Inflammatory macrophage (primary cell): ENCODE measurements at regions not wholly inside any gene's neighbourhood (a gene's known extent, or its start where the extent isn't known, plus 50 kb on each side); places are given as distances from the start of the nearest gene placed in this dataset.
"Not testable (repeated sequence)": the region's sequence is repeated elsewhere in the genome, so short reads cannot be mapped to it uniquely, and the experiment has no call there.

Experiments used
- DNase-seq, 2 donors: peaks; one replicate each; pipeline ENCODE4 v3.0.0-alpha.2; 2020 to 2022

DNA sequence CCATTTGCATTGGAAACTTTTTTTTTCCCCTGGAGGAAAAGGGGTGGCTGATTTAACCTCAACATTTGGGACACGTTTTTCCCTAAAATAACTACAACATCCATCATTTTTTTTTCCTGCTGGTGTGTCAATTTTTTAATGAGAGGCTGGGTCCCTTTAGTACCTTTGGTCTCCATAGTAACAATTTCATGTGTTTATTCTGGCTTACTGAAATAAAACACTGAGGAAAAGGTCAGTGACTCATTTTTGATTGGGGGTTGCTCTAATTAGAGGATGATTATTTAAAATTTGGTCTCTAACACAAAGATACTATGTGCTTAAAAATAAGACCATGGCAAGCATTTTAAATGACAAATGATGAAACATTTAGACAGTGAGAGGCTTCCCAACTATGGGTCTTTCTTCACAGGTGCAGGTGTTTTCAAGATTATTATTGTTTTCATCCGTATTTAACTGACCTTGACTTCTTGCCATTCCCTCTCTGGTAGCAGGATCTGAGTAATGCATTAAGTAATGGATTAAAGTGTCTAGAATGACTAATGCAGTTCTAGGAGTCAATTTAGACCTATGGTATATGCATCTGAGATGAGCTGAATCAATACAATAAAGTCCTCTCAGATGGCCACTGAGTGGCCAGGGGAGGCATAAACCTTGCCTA lies 406.4 kb downstream of the KCNRG start:
- DNase-seq, result no peak

DNA sequence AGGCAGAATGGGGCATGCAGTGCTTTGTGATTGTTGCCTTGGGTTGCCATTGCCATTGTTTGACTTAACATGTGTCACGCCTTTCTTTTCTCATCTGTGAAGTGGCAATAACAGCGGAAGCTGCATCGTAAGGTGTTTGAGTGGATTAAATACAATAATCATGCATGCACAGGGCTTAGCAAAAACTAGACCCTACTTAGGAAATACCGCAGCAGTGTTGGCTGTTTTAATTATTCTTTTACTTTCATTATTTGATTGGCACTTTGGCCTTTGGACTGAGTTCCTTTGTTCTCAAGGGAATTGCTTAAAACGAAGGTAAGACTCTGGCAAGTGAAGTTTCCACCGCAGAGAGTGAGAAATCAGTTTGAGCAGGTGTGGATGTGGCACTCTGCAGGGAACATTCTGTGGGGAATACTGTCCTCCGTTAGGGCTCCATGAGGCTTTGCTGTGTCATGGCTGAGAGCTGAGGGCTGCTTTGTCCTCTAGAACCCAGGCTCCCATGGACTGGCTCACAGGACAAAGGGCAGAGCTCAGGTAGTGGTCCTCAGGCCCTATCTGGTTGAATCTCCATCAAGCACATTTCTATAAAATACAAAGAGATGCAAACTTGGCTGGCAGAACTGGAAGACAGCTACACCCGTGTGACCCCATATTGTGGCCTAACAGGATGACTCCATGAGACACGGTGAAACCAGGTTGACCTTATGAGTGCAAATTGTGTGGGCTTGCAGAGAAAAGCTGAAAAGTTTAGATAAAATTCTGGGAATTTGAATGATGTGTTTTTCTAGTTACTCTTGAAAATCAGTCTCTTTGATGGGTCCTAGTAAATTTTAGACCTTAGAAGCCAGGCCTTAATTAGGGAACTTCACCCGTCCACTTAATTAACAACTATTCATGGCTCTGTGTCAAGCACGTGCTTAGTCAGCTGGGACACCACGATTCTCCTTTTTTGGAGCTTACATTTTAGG lies 407.2 kb downstream of the KCNRG start:
- DNase-seq, result no peak

DNA sequence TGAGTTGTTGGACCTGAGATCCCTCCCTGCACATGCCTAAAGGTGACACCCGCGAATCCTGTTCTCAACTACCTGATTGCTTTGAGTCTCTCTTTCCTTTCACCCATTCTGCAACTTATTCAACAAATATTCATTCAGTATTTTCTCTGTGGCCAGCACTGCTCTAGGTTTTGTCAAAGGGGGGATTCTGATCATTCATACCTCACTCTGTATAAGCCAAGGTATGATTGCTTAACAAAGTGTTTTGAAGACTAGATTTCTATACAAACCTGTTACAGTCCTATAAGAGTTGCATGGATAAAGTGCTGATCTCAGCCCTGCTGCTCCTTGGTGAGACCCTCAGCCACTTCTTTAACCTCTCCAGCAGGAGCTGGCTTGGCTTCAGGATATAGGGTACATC lies 409.7 kb downstream of the KCNRG start:
- DNase-seq, result no peak

GRCh38 chr13:50425772-50426171 lies 410.5 kb downstream of the KCNRG start:
- peak; percentile 17 to 36 for DNase-seq

GRCh38 chr13:50426927-50427326 lies 411.7 kb downstream of the KCNRG start:
- no peak for DNase-seq

DNA sequence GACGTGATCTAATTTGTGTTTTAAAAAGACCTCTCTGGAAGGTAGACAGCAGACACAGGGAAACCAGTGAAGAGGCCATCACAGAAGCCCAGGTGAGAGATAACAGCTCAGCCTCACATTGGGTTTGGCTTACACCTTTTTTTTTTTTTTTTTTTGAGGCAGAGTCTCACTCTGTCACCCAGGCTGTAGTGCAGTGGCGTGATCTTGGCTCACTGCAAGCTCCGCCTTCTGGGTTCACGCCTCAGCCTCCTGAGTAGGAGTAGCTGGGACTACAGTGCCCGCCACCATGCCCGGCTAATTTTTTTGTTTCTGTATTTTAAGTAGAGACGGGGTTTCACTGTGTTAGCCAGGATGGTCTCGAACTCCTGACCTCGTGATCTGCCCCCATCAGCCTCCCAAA lies 412.3 kb downstream of the KCNRG start:
- DNase-seq, result not testable (repeated sequence)

DNA sequence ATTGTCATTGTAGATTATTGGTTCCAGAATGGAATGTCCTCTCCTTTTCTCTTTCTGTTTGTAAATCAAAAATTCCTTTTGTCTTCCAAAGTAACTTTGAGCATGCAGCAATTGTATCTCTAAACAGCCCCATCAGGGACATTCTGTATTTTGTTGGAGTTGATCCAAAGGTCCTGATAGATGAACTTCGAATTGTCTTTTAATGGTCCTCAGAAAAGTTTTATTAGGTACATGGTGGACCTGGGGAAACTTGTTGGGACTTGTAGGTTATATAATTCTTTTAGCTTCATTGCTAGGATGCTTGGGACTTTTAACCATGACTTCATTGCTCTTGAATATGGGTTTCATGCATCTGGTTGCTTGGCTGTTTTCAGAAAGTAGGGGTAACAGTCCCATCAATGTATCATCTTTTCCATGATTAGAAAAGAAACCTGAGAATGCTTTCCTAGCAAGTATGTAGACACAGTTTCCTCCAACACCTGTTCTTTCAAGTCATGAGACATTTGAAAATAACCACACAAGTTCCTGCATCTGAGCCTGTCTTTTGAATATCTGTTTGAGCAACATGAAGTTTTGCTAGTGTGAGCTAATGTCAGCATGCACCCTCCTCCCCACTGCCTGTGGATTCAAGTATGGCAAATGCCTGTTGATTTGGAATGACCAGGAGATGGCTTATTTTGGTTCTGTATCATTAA lies 413.1 kb downstream of the KCNRG start:
- DNase-seq, result no peak

- DNase-seq, result no peak
Measured at GRCh38 chr13:50435011-50435410, 408.5 kb downstream of the DLEU7 start.

- no peak for DNase-seq
Measured at GRCh38 chr13:50437252-50437651, 406.2 kb downstream of the DLEU7 start.

GRCh38 chr13:50438351-50438750 lies 405.1 kb downstream of the DLEU7 start:
- DNase-seq, result no peak

DNA sequence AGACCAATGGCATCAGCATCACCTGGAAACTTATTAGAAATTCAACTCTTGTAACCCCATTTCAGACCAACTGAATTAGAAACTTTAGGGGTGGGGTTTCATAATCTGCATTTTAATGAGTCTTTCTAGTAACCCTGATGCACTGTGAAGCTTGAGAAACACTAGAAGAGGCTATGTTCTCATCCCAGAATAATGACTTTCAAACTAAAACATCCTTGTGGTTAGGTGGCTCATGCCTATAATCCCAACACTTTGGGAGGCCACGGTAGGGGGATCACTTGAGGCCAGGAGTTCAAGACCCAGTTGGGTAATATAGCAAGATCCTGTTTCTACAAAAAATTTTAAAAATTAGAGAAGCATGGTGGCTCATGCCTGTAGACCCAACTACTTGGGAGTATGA lies 402.4 kb downstream of the DLEU7 start:
- no peak for DNase-seq

DNA sequence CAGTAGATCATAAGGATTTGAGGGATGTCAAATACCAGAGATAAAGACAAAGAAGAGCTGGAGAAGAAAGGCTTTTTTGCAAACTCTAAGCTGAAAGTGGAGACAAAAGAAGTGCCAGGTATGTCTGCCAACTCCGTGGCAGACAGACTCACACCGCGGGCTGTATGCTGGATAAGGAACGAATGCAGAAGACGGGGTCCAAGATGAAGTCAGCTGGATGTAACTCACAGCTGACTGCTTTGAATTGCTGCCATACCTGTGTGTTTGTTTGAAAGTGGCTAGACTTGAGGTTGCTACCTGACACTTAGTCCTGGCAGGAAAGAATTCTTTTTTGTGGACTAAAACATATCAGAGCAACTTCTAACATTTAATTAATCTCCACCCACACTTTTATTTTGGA lies 398.8 kb downstream of the DLEU7 start:
- DNase-seq, result no peak

- peak; percentile 11 to 20 for DNase-seq
Measured at GRCh38 chr13:50446611-50447010, 396.9 kb downstream of the DLEU7 start.

- DNase-seq, result no peak
Measured at GRCh38 chr13:50448535-50448998, 394.9 kb downstream of the DLEU7 start.

DNA sequence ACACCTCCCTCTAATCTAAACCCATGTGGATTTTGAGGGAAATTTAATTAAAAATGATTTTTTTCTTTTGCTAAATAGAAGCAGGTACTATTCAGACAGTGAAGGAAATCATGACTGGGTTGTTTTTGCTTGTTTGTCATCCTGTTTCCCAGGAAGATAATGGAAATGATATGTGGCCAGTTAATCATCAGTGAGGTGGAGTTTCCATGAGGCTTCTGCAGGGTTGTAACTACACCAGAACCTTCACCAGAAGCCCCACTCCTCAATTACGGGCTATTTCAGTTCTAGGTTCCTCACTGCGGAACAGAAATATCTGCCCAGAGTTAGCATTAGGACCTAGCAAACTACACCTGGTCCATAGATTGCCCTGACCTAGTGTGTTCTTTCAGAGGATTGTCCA lies 394.0 kb downstream of the DLEU7 start:
- no peak for DNase-seq

- no peak for DNase-seq
Measured at GRCh38 chr13:50450279-50450678, 393.2 kb downstream of the DLEU7 start.

DNA sequence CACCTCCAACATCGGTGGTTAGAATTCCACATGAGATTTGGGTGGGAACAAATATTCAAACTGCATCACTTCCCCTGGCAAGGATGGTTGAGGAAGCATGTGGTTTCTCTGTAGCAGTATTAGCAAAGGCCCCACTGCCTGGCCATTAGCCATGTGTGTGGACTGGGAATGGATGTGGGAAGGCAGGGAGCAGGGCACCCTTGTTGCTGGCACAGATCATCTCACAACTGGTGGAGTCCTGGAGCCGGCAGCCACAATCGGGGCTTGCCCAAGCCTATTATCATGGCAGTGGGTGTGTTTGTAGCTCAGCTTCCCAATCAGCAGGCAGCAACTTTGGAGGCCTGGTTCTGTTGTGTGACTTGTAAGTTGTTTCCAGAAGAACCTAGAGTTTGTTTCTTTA lies 391.9 kb downstream of the DLEU7 start:
- DNase-seq, result peak in 1 of 2 donors; percentile 2

GRCh38 chr13:50452028-50452427 lies 391.5 kb downstream of the DLEU7 start:
- DNase-seq, result no peak

DNA sequence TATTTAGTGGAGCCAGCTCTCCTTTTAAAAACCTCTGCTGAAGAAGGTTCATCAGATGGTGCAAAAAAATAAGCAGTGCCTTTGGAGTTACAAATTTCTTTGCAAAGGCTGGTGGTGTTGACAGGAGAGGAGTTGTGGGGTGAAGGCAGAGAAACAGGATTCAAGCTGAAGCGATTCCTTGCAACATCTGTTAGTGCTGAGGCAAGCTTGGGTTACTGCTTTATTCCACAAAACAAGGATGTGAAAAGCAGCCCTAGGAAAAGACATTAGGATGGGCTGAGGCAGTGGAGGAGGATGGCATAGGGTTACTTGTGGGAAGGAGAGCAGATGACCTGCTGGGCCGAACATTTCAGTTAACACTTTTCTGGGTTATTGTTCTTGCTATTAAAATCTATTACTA lies 390.7 kb downstream of the DLEU7 start:
- no peak for DNase-seq

DNA sequence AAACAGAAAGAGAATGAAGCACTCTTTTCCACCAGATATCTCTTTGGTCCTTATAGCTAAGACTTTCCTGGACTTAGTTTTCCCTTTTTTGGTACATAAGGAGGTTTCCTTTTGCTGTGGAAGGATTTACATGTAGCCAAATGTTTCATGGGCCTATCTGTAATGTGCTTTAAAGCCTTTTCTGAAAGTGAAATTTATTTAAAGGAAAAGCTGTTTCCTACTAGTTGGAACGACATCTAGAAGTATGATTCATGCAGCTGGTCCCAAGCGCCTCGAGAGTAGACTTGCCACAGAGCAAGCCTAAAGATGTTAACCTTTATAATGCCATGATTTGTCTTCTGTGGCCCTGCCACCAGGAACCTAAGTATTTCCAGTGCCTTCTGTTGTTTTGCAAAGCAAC lies 390.3 kb downstream of the DLEU7 start:
- no peak for DNase-seq

- no peak for DNase-seq
Measured at GRCh38 chr13:50456111-50456510, 387.4 kb downstream of the DLEU7 start.

DNA sequence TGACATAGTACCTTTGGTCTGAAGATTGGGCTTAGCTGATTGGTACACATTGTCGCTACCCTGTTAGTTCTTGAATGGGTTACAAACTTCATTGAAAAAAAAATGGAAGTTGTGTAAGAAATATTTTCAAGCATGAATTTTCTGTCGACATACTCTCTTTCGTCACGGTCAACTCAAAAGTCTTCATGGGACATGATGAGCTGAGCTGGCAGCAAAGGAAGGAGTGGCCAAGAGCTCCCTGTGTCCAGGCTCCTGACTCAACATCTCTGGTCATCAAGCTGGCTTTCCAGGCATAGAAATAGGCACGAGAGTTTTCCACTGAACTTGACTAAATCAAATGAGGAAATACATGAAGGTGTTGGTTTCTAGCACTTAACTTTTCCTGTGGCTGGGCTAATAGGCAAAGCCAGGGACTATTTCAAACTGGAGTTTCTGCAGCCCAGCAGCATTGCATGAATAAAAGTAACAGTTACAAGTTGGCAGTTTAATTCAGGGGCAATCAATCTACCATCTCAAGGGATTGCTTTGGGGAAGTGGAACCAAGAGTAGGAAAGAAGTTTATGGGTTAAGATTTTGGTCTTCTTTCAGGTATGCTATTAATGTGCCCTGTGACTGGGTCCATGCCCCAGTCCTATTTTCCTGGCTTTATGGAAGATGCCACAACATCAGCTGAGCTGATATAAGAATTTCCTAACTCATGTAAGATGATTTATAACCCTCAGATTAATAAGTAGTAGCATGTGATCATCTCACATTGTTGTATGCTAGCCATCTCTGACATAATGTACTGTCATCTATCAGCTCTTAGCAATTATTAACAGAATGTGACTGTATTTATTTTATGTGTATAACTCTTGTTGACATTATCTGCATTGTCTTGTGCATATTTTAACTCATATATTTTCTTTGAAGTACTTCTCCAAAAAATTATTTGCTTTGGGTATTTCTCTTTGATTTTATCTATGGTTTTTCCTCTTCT lies 385.8 kb downstream of the DLEU7 start:
- DNase-seq, result peak; percentile 64 to 84
